ENCODE measurements at regions not wholly inside any gene's neighbourhood (a gene's known extent, or its start where the extent isn't known, plus 50 kb on each side); places are given as distances from the start of the nearest gene placed in this dataset.
"Not testable (repeated sequence)": the region's sequence is repeated elsewhere in the genome, so short reads cannot be mapped to it uniquely, and the experiment has no call there.

DNA sequence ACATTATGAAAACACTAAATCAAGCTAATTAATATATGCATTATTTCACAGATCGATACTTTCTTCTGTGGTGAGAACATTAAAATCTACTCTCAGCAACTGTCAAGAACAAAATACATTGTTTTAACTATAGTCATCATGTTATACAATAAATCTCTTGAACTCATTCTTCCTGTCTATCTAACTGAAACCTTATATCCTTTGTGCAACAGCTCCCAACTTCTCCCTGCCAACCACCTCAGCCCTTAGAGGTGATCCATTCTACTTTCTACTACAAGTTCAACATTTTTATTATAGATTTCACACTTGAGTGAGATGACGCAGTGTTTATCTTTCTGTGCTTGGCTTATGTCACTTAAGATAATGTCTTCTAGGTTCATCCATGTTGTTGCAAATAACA lies 535.2 kb upstream of the CRIM1 start:
- no peak overlapping the region for H3K4me3 ChIP-seq (ENCODE audit: insufficient read depth, low read depth, low read length, poor library complexity, severe bottlenecking)
- no peaks in the 10 kb centered on the region for H3K36me3 ChIP-seq (ENCODE audit: control insufficient read depth, insufficient read depth, low read length)
- DNase-seq: no peak
- H3K27me3 ChIP-seq (replicated peaks; ENCODE audit: control insufficient read depth, insufficient read depth, low read length, poor library complexity, severe bottlenecking): no peaks in the 10 kb centered on the region
- no peaks in the 10 kb centered on the region for H3K9me3 ChIP-seq (ENCODE audit: control insufficient read depth, low read length)
- H3K4me1 ChIP-seq (ENCODE audit: control insufficient read depth, insufficient read depth, low read length, poor library complexity, severe bottlenecking): no peaks in the 10 kb centered on the region
- no peak overlapping the region for H3K27ac ChIP-seq (ENCODE audit: insufficient read depth, low read length, poor library complexity, severe bottlenecking)

DNA sequence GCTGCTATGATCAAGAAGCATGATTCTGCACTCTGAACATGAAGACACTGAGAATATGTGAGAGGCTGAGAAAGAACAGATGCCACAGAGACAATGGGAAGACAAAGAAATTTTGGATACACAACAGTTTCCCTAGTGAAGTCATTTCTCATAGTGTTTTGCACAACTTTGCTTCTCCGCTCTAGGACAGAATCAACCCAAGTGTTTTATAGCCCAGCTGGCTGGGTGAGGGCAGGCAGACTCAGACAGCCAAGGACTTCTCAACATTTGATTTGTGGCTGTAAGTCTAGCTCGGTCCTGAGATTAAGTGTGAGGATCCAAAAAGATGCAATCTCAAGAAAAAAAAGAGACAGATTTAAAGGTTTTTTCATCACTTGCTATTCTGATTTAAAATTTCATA lies 536.5 kb upstream of the CRIM1 start:
- Histone ChIP-seq H3K4me3 (ENCODE audit: insufficient read depth, low read depth, low read length, poor library complexity, severe bottlenecking) (no peak overlapping the region), H3K27ac (ENCODE audit: insufficient read depth, low read length, poor library complexity, severe bottlenecking) (no peak overlapping the region), H3K4me1 (ENCODE audit: control insufficient read depth, insufficient read depth, low read length, poor library complexity, severe bottlenecking) (no peaks in the 10 kb centered on the region), H3K9me3 (ENCODE audit: control insufficient read depth, low read length) (no peaks in the 10 kb centered on the region), H3K27me3 (replicated peaks; ENCODE audit: control insufficient read depth, insufficient read depth, low read length, poor library complexity, severe bottlenecking) (no peaks in the 10 kb centered on the region), H3K36me3 (ENCODE audit: control insufficient read depth, insufficient read depth, low read length) (no peaks in the 10 kb centered on the region)
- no peak for DNase-seq

DNA sequence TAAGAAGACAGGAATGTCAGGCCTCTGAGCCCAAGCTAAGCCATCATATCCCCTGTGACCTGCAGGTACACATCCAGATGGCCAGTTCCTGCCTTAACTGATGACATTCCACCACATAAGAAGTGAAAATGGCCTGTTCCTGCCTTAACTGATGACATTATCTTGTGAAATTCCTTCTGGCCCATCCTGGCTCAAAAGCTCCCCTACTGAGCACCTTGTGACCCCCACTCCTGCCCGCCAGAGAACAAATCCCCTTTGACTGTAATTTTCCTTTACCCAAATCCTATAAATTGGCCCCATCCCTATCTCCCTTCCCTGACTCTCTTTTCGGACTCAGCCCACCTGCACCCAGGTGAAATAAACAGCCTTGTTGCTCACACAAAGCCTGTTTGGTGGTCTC lies 537.2 kb upstream of the CRIM1 start:
- not testable (repeated sequence) for H3K36me3 ChIP-seq (ENCODE audit: control insufficient read depth, insufficient read depth, low read length); H3K4me1 ChIP-seq (ENCODE audit: control insufficient read depth, insufficient read depth, low read length, poor library complexity, severe bottlenecking); H3K9me3 ChIP-seq (ENCODE audit: control insufficient read depth, low read length); H3K4me3 ChIP-seq (ENCODE audit: insufficient read depth, low read depth, low read length, poor library complexity, severe bottlenecking); DNase-seq; H3K27ac ChIP-seq (ENCODE audit: insufficient read depth, low read length, poor library complexity, severe bottlenecking); H3K27me3 ChIP-seq (replicated peaks; ENCODE audit: control insufficient read depth, insufficient read depth, low read length, poor library complexity, severe bottlenecking)

DNA sequence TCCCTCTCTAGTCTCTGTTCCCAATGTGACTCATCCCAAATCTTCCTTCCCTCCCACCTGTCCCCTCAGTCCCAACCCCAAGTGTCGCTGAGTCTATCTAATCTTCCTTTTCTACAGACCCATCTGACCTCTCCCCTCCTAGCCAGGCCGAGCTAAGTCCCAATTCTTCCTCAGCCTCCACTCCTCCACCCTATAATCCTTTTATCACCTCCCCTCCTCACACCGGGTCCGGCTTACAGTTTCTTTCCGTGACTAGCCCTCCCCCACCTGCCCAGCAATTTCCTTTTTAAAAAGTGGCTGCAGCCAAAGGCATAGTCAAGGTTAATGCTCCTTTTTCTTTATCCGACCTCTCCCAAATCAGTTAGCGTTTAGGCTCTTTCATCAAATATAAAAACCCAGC lies 541.0 kb upstream of the CRIM1 start:
- H3K36me3 ChIP-seq (ENCODE audit: control insufficient read depth, insufficient read depth, low read length); H3K9me3 ChIP-seq (ENCODE audit: control insufficient read depth, low read length); H3K27me3 ChIP-seq (replicated peaks; ENCODE audit: control insufficient read depth, insufficient read depth, low read length, poor library complexity, severe bottlenecking); H3K4me3 ChIP-seq (ENCODE audit: insufficient read depth, low read depth, low read length, poor library complexity, severe bottlenecking); DNase-seq; H3K4me1 ChIP-seq (ENCODE audit: control insufficient read depth, insufficient read depth, low read length, poor library complexity, severe bottlenecking); H3K27ac ChIP-seq (ENCODE audit: insufficient read depth, low read length, poor library complexity, severe bottlenecking): not testable (repeated sequence)

DNA sequence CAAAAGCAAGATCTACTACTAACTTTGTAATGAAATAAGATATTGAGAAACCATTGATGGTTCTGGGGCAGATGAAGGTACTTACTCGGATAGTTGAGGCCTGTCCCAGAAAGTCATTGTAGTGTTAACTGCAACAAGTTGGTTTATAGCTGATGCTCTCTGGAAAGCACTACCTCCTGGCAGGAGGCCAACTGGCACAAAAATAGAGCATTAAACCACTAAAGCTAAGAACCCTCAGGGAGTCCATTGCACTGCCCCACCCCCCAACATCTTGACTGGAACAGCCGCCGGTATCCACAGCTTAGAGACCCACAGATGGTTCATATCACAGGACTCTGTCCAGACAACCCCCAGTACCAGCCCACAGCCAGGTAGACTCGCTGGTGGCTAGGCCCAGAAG lies 552.5 kb upstream of the CRIM1 start:
- no peak for DNase-seq
- no peaks in the 10 kb centered on the region for H3K27me3 ChIP-seq (replicated peaks; ENCODE audit: control insufficient read depth, insufficient read depth, low read length, poor library complexity, severe bottlenecking)
- no peak overlapping the region for H3K27ac ChIP-seq (ENCODE audit: insufficient read depth, low read length, poor library complexity, severe bottlenecking)
- H3K9me3 ChIP-seq (ENCODE audit: control insufficient read depth, low read length): no peaks in the 10 kb centered on the region
- H3K4me1 ChIP-seq (ENCODE audit: control insufficient read depth, insufficient read depth, low read length, poor library complexity, severe bottlenecking): no peaks in the 10 kb centered on the region
- no peaks in the 10 kb centered on the region for H3K36me3 ChIP-seq (ENCODE audit: control insufficient read depth, insufficient read depth, low read length)
- no peak overlapping the region for H3K4me3 ChIP-seq (ENCODE audit: insufficient read depth, low read depth, low read length, poor library complexity, severe bottlenecking)

DNA sequence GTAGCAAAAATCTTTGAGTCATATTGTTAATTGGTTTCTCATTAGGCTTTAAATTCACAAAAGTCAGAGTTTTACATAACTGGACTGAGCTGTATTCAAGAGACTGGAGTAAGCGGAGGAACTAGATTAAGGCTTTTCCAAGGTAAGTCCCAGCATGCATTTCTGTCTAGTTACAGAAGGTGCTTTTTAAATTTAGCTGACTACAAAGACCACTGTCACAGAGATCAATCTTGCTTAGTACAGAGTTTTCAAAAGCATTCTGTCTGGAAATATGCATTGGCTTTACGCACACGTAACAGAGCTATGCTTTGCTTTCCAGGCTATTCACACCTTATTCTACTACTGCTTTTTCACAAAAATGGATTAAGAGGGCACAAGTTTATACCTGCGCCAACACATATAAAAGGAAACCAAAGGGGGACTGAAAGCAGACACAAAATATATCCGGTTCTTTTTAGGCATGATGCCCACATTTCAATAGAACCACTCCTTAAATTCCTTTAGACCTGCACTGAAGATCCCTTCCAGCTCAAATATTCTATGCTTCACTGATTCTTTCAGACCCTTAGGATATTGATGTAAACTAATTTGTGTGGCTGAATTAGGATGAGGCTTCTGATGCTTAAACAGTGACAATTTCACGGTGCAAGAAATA lies 560.7 kb upstream of the CRIM1 start:
- Histone ChIP-seq H3K4me1 (ENCODE audit: control insufficient read depth, insufficient read depth, low read length, poor library complexity, severe bottlenecking) (no peaks in the 10 kb centered on the region), H3K36me3 (ENCODE audit: control insufficient read depth, insufficient read depth, low read length) (no peaks in the 10 kb centered on the region), H3K9me3 (ENCODE audit: control insufficient read depth, low read length) (no peaks in the 10 kb centered on the region), H3K4me3 (ENCODE audit: insufficient read depth, low read depth, low read length, poor library complexity, severe bottlenecking) (no peak overlapping the region), H3K27ac (ENCODE audit: insufficient read depth, low read length, poor library complexity, severe bottlenecking) (no peak overlapping the region), H3K27me3 (replicated peaks; ENCODE audit: control insufficient read depth, insufficient read depth, low read length, poor library complexity, severe bottlenecking) (no peaks in the 10 kb centered on the region)
- DNase-seq: no peak

DNA sequence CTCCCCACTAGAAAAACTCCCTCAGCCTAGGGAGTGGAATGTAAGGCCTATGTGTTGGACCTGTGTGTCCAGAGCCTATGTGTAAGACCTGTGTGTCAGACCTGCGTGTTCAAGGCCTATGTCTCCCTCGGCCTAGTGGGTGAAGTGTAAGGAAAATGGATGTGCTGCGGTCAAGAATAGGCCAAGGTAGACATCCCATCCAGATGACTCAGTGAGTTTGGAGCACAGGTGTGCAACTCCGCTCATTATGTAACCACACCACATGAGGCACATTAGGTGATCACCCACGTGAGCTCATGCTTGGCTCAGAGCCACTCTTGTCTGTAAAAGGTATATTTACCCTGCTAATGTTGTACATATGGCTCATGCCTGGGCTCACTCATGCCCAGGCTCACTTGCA lies 565.3 kb upstream of the CRIM1 start:
- H3K36me3 ChIP-seq (ENCODE audit: control insufficient read depth, insufficient read depth, low read length): no peaks in the 10 kb centered on the region
- no peaks in the 10 kb centered on the region for H3K9me3 ChIP-seq (ENCODE audit: control insufficient read depth, low read length)
- H3K27me3 ChIP-seq (replicated peaks; ENCODE audit: control insufficient read depth, insufficient read depth, low read length, poor library complexity, severe bottlenecking): no peaks in the 10 kb centered on the region
- no peak for DNase-seq
- no peak overlapping the region for H3K27ac ChIP-seq (ENCODE audit: insufficient read depth, low read length, poor library complexity, severe bottlenecking)
- H3K4me1 ChIP-seq (ENCODE audit: control insufficient read depth, insufficient read depth, low read length, poor library complexity, severe bottlenecking): no peaks in the 10 kb centered on the region
- no peak overlapping the region for H3K4me3 ChIP-seq (ENCODE audit: insufficient read depth, low read depth, low read length, poor library complexity, severe bottlenecking)

DNA sequence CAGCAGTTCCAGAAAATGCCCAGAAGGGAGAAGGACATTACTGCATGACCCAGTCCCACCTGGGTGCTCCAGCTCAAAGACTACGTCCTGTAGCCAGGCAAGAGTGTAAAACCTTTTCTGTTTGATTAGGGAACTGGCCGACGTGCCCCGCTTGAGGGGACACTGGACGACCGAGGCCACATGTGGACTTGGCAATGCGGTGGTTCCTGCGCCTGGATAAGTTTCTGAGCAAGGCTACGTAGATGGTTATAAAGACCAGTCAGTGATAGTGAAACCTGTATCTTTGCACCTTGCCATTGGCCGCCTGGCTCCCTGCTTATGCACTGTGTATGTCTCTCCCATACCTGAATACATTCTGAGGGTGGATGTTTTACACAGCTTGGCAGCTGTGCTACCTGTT lies 567.0 kb upstream of the CRIM1 start:
- Histone ChIP-seq H3K27ac (ENCODE audit: insufficient read depth, low read length, poor library complexity, severe bottlenecking) (no peak overlapping the region), H3K4me3 (ENCODE audit: insufficient read depth, low read depth, low read length, poor library complexity, severe bottlenecking) (no peak overlapping the region), H3K9me3 (ENCODE audit: control insufficient read depth, low read length) (no peaks in the 10 kb centered on the region), H3K27me3 (replicated peaks; ENCODE audit: control insufficient read depth, insufficient read depth, low read length, poor library complexity, severe bottlenecking) (no peaks in the 10 kb centered on the region), H3K36me3 (ENCODE audit: control insufficient read depth, insufficient read depth, low read length) (no peaks in the 10 kb centered on the region), H3K4me1 (ENCODE audit: control insufficient read depth, insufficient read depth, low read length, poor library complexity, severe bottlenecking) (no peaks in the 10 kb centered on the region)
- no peak for DNase-seq

DNA sequence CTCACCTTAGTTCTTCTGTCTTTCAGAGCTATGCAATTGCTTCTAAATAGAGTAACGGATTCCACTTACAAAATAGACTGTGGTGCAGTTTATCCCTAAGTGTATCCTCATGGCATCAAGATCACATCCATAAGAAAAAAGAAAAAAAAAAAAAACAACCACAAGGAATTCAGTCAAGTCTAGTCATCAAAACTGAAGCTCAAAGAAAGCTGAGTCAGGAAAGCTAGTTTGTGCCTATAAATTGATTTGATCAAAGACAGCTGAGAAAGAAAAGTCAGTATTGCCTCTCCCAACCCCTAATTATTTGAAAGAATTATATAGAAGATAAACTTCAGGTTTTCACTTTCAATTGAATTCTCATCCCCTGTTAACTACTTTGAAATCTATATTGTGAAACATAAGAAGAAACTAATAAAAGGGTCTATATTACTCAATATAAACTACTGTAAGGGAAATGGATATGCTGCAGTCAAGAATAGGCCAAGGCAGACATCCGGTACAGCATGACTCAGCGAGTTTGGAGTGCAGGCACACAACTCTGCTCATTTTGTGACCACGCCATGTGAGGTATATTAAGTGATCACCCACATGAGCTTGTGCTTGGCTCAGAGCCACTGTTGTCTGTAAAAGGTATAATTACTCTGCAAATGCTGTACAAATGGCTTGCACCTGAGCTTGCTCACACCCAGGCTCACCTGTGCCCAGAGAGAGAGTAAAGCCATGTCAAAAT lies 568.1 kb upstream of the CRIM1 start:
- no peak overlapping the region for H3K4me3 ChIP-seq (ENCODE audit: insufficient read depth, low read depth, low read length, poor library complexity, severe bottlenecking)
- no peak overlapping the region for H3K27ac ChIP-seq (ENCODE audit: insufficient read depth, low read length, poor library complexity, severe bottlenecking)
- H3K27me3 ChIP-seq (replicated peaks; ENCODE audit: control insufficient read depth, insufficient read depth, low read length, poor library complexity, severe bottlenecking): no peaks in the 10 kb centered on the region
- no peak for DNase-seq
- H3K36me3 ChIP-seq (ENCODE audit: control insufficient read depth, insufficient read depth, low read length): no peaks in the 10 kb centered on the region
- H3K4me1 ChIP-seq (ENCODE audit: control insufficient read depth, insufficient read depth, low read length, poor library complexity, severe bottlenecking): no peaks in the 10 kb centered on the region
- H3K9me3 ChIP-seq (ENCODE audit: control insufficient read depth, low read length): no peaks in the 10 kb centered on the region

DNA sequence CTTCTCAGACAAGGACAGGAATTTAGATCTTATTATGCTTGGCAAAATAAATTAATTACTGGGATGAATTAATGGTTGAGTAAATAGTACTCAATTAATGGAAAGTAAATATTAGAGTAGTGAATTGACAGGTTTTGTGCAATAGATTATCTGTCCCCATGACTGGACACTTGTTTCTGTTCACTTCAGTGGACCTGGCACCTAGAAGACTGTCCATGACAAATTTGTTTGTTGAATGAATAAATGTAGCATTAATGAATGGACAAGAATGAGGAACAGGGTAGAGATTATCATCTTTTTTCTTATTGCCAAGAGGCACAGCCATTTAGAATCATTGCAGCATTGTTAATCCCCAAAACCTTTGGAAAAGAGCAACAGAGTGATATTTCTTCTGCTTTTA lies 570.0 kb upstream of the CRIM1 start:
- Histone ChIP-seq H3K9me3 (ENCODE audit: control insufficient read depth, low read length) (no peaks in the 10 kb centered on the region), H3K27ac (ENCODE audit: insufficient read depth, low read length, poor library complexity, severe bottlenecking) (no peak overlapping the region), H3K4me1 (ENCODE audit: control insufficient read depth, insufficient read depth, low read length, poor library complexity, severe bottlenecking) (no peaks in the 10 kb centered on the region), H3K36me3 (ENCODE audit: control insufficient read depth, insufficient read depth, low read length) (no peaks in the 10 kb centered on the region), H3K4me3 (ENCODE audit: insufficient read depth, low read depth, low read length, poor library complexity, severe bottlenecking) (no peak overlapping the region), H3K27me3 (replicated peaks; ENCODE audit: control insufficient read depth, insufficient read depth, low read length, poor library complexity, severe bottlenecking) (no peaks in the 10 kb centered on the region)
- no peak for DNase-seq
